ENCODE measurements at regions not wholly inside any gene's neighbourhood (a gene's known extent, or its start where the extent isn't known, plus 50 kb on each side); places are given as distances from the start of the nearest gene placed in this dataset.

DNA sequence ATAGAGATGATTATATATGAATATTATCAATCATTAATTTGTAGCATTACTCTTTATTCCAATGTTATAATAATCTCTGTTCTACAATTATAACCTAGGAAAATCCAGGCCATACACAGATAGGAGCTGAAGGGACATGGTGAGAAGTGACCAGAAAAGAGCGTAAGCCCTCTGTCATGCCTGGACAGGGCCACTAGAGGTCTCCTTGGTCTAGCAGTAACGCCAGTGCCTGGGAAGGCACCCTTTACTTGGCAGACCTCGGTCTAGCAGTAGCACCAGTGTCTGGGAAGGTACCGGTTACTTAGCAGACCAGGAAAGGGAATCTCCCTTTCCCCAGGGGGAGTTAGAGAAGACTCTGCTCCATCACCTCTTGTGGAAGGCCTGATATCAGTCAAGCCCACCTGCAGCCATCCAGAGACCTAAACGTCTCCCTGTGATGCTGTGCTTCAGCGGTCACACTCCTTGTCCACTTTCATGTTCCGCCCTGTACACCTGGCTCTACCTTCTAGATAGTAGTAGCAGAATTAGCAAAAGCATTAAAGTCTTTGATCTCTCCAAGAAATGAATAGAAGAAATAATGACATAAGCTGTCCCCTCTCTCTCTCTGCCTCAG lies 447.5 kb upstream of the FSIP2 start:
- CTCF ChIA-PET = interaction anchor here (1.7 kb wide), 1 partner anchor 967 kb away, joined by 5 read pairs; no protein-coding TSS in a partner anchor
- TF ChIP-seq, protein P1, sequence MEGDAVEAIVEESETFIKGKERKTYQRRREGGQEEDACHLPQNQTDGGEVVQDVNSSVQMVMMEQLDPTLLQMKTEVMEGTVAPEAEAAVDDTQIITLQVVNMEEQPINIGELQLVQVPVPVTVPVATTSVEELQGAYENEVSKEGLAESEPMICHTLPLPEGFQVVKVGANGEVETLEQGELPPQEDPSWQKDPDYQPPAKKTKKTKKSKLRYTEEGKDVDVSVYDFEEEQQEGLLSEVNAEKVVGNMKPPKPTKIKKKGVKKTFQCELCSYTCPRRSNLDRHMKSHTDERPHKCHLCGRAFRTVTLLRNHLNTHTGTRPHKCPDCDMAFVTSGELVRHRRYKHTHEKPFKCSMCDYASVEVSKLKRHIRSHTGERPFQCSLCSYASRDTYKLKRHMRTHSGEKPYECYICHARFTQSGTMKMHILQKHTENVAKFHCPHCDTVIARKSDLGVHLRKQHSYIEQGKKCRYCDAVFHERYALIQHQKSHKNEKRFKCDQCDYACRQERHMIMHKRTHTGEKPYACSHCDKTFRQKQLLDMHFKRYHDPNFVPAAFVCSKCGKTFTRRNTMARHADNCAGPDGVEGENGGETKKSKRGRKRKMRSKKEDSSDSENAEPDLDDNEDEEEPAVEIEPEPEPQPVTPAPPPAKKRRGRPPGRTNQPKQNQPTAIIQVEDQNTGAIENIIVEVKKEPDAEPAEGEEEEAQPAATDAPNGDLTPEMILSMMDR (IDR thresholded peaks at IDR 0.05; ENCODE audit: insufficient read depth, low read length, missing control alignments) = peak; percentile 63
- POLR2A ChIA-PET = no interaction called here
- H3K4me3 ChIP-seq (ENCODE audit: low read depth, low read length) = no peak overlapping the region
- peak; percentile 4 for DNase-seq (ENCODE audit: low read depth, low spot score)

DNA sequence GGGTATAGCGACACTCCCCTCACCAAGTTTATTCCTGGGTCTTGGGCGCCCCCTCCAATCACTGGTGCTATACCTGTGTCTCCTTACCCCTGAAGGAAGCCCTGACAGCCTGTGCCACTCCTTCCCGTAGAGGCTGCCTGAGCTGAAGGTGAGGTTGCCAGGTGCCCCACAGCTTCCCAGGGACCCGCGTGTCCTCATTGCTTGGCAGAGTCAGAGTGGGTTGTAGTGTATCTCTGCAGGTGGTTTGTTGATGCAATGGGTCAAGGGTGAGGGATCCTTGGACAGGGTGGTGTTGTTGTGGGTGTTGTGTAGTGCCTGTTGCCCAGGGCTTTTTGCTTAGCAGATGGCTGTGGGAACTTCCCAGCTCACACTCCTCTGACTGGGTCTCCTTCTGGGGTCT lies 438.7 kb upstream of the FSIP2 start:
- CTCF ChIA-PET = no interaction called here
- no peak overlapping the region for H3K4me3 ChIP-seq (ENCODE audit: low read depth, low read length)
- TF ChIP-seq, protein P1 (IDR thresholded peaks at IDR 0.05; ENCODE audit: insufficient read depth, low read length, missing control alignments) = no peak
- no peak for DNase-seq (ENCODE audit: low read depth, low spot score)
- POLR2A ChIA-PET = no interaction called here

DNA sequence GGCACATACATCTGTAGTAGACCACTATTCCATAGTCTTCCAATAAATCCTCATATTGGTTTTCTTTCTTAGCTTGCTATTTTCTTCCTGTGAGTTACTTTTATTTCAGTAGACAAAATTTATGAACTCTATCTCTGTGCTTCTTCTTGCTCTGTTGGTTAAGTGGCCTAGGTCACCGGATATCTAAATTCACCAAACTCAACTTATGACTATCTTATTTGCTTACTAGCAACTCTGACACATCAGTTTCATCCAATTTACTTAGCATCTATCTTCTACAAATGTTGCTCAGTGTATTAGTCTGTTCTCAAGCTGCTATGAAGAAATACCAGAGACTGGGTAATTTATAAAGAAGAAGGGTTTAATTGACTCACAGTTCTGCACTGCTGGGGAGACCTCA lies 432.5 kb upstream of the FSIP2 start:
- TF ChIP-seq, protein P1 (IDR thresholded peaks at IDR 0.05; ENCODE audit: insufficient read depth, low read length, missing control alignments) = no peak
- ChIA-PET POLR2A (no interaction called here), CTCF (no interaction called here)
- no peak overlapping the region for H3K4me3 ChIP-seq (ENCODE audit: low read depth, low read length)
- no peak for DNase-seq (ENCODE audit: low read depth, low spot score)

DNA sequence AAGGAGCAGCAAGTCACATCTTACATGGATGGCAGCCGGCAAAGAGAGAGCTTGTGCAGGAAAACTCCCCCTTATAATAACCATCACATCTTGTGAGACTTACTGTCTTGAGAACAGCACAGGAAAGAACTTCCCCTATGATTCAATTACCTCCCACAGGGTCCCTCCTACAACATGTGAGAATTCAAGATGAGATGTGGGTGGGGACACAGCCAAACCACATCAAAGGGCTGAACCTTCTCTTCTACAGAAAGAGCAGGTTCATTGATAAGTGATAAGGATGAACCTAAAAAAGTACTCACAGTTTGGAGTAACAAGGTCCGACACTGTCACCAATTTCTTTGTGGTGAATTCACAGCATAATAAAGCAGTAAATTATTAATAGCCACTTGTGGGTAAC lies 422.2 kb upstream of the FSIP2 start:
- ChIA-PET CTCF (no interaction called here), POLR2A (no interaction called here)
- H3K4me3 ChIP-seq (ENCODE audit: low read depth, low read length) = no peak overlapping the region
- TF ChIP-seq, protein P1 (IDR thresholded peaks at IDR 0.05; ENCODE audit: insufficient read depth, low read length, missing control alignments) = no peak
- no peak for DNase-seq (ENCODE audit: low read depth, low spot score)

DNA sequence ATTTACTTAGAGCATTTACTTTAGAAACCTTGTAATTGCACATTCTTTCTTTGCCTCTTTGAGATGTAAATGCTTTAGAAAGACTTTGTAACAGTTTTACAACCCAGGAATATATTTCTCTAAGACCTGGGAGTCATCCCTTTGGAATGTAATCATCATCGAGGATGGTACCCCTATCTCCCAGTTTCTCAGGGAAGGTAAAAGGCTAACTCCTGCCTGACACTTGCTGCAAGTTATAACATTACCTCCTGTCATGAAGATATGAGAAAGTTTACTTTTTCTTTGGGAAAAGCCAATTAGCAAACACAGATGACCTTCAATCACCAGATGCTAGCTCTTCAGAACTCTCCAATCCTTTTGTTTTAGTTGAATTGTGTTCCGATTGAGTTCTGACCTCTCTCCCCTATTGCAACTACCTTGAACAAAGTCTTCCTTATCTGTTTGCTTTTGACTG lies 420.3 kb upstream of the FSIP2 start:
- CTCF ChIA-PET = no interaction called here

DNA sequence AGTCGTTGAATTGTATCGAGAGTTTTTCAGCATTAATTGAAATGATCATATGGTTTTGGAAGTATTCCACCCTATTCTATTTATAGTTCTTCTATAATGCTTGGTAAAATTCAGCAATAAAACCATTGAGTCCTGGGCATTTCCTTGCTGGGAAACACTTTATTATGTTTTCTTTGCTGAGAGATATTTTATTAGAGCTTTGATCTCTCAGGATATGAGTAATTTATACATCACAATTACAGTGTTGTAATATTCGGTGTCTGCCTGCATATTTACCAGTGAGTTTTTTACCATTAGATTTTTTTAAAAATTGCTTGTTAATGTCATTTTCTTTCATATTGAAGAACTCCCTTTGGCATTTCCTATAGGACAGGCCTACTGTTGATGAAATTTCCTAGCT lies 402.7 kb upstream of the FSIP2 start:
- POLR2A ChIA-PET = no interaction called here
- DNase-seq (ENCODE audit: low read depth, low spot score) = no peak
- TF ChIP-seq, protein P1 (IDR thresholded peaks at IDR 0.05; ENCODE audit: insufficient read depth, low read length, missing control alignments) = no peak
- H3K4me3 ChIP-seq (ENCODE audit: low read depth, low read length) = no peak overlapping the region
- CTCF ChIA-PET = no interaction called here

More for the DNA sequence above, 420.3 kb upstream of the FSIP2 start:
- POLR2A ChIA-PET = no interaction called here
- no peak overlapping the region for H3K4me3 ChIP-seq (ENCODE audit: low read depth, low read length)
- DNase-seq (ENCODE audit: low read depth, low spot score) = no peak
- TF ChIP-seq, protein P1 (IDR thresholded peaks at IDR 0.05; ENCODE audit: insufficient read depth, low read length, missing control alignments) = no peak

Measured in AG04449 (cell line).